H1 (cell line): ENCODE measurements at regions not wholly inside any gene's neighbourhood (a gene's known extent, or its start where the extent isn't known, plus 50 kb on each side); places are given as distances from the start of the nearest gene placed in this dataset.

ENCODE experiments used
- CTCF ChIA-PET: fragments of 300-600 bp; sonication (Branson Sonifier 250); formaldehyde crosslinking; loops from one replicate; lab custom pipeline; 2021; ENCODE audit not compliant: partially characterized antibody; lab: Charles Lee
- POLR2A ChIA-PET: fragments of 300-600 bp; sonication (Branson Sonifier 250); formaldehyde crosslinking; loops from one replicate; lab custom pipeline; 2021; ENCODE audit warnings: inconsistent platforms; ENCODE audit not compliant: partially characterized antibody; lab: Charles Lee
- DNase-seq, 2 experiments: peaks; one replicate each; pipeline versions ENCODE4 v3.0.0 to v3.0.0-alpha.2; 2010 to 2022; ENCODE audit warnings: low spot score in 2 of 2, low read depth in 1 of 2, mixed read lengths in 1 of 2
- FAIRE-seq: peaks from 2 replicates; lab custom pipeline; 2011; peaks lifted over from hg19 to GRCh38; lab: Jason Lieb, UNC
- H2AFZ ChIP-seq: 2 replicates; pipeline ENCODE4 v1.8.1; 2012; ENCODE audit warnings: low read length, inconsistent platforms
- H2AK5ac ChIP-seq: 2 replicates; pipeline ENCODE4 v1.6.1; 2013; ENCODE audit warnings: low read depth, low read length
- H2BK120ac ChIP-seq: replicated peaks from 2 replicates; pipeline ENCODE3; 2013; ENCODE audit warnings: low read depth, low read length, inconsistent platforms
- H2BK12ac ChIP-seq: 2 replicates; pipeline ENCODE4 v1.6.1; 2013; ENCODE audit warnings: low read depth, low read length
- H2BK15ac ChIP-seq: 2 replicates; pipeline ENCODE4 v1.6.1; 2013; ENCODE audit warnings: low read length
- H2BK20ac ChIP-seq: 2 replicates; pipeline ENCODE4 v1.6.1; 2013; ENCODE audit warnings: low read length
- H2BK5ac ChIP-seq: 2 replicates; pipeline ENCODE4 v1.6.1; 2013; ENCODE audit warnings: low read depth, low read length
- H3K14ac ChIP-seq: 2 replicates; pipeline ENCODE4 v1.6.1; 2013; ENCODE audit warnings: inconsistent platforms; ENCODE audit not compliant: insufficient read length
- H3K18ac ChIP-seq: 2 replicates; pipeline ENCODE4 v1.6.1; 2013; ENCODE audit warnings: low read length; ENCODE audit errors: extremely low read depth
- H3K23ac ChIP-seq: 2 replicates; pipeline ENCODE4 v1.6.1; 2013; ENCODE audit warnings: inconsistent platforms; ENCODE audit not compliant: insufficient read length
- H3K23me2 ChIP-seq: 2 replicates; pipeline ENCODE4 v1.6.1; 2013; ENCODE audit warnings: low read depth, low read length
- H3K27ac ChIP-seq: 2 replicates; pipeline ENCODE4 v1.6.1; 2011; ENCODE audit warnings: low read depth, low read length, inconsistent platforms
- H3K27me3 ChIP-seq, 4 experiments: replicated peaks in 1 of 4; 1 replicate in 1 of 4; 2 replicates in 3 of 4; pipeline versions ENCODE4 v1.6.1 to v1.8.1; 2011 to 2013; ENCODE audit warnings: low read length in 3 of 4, mild to moderate bottlenecking in 3 of 4, inconsistent platforms in 2 of 4, mixed read lengths in 2 of 4, moderate library complexity in 1 of 4; ENCODE audit not compliant: control insufficient read depth in 3 of 4, insufficient read depth in 3 of 4; ENCODE audit errors: extremely low read depth in 1 of 4
- H3K36me3 ChIP-seq, 4 experiments: 2 replicates each; pipeline versions ENCODE4 v1.6.1 to v1.8.1; 2011 to 2013; ENCODE audit warnings: mild to moderate bottlenecking in 4 of 4, low read length in 3 of 4, moderate library complexity in 2 of 4, control low read depth in 1 of 4, inconsistent platforms in 1 of 4; ENCODE audit not compliant: insufficient read depth in 4 of 4, control insufficient read depth in 2 of 4
- H3K4ac ChIP-seq: replicated peaks from 2 replicates; pipeline ENCODE3; 2013; ENCODE audit warnings: low read length, low read depth, mixed read lengths, inconsistent platforms; ENCODE audit not compliant: insufficient read length
- H3K4me1 ChIP-seq, 4 experiments: replicated peaks in 1 of 4; 1 replicate in 1 of 4; 2 replicates in 3 of 4; pipeline versions ENCODE4 v1.6.1 to v1.8.1; 2011 to 2013; ENCODE audit warnings: low read length in 3 of 4, inconsistent platforms in 2 of 4, mixed read lengths in 1 of 4; ENCODE audit not compliant: insufficient read depth in 4 of 4, control insufficient read depth in 3 of 4
- H3K4me2 ChIP-seq, 2 experiments: 2 replicates each; pipeline versions ENCODE4 v1.6.1 to v1.8.1; 2011 to 2013; ENCODE audit warnings: low read depth in 2 of 2, low read length in 2 of 2, control low read depth in 1 of 2, inconsistent platforms in 1 of 2, mild to moderate bottlenecking in 1 of 2; ENCODE audit not compliant: insufficient read depth in 1 of 2
- H3K4me3 ChIP-seq, 4 experiments: fragments of 200-600, 300-600 bp in 1 of 4; sonication (generic), shearing (Covaris generic), sonication (Bioruptor Twin) in 1 of 4; 2 replicates each; pipeline versions ENCODE4 v1.5.1 to v1.8.1; 2011 to 2016; ENCODE audit warnings: low read length in 4 of 4, low read depth in 3 of 4, control low read depth in 2 of 4, inconsistent platforms in 2 of 4, mild to moderate bottlenecking in 2 of 4, mixed read lengths in 1 of 4, moderate library complexity in 1 of 4; ENCODE audit not compliant: insufficient read depth in 2 of 4; ENCODE audit errors: extremely low read depth in 1 of 4
- H3K56ac ChIP-seq: replicated peaks from 2 replicates; pipeline ENCODE3; 2013; ENCODE audit warnings: low read depth, mild to moderate bottlenecking, mixed read lengths, low read length, inconsistent platforms; ENCODE audit not compliant: insufficient read length
- H3K79me1 ChIP-seq: 2 replicates; pipeline ENCODE4 v1.6.1; 2013; ENCODE audit warnings: low read depth, low read length, control low read depth
- H3K79me2 ChIP-seq, 2 experiments: 2 replicates each; pipeline versions ENCODE4 v1.6.1 to v1.8.1; 2012 to 2013; ENCODE audit warnings: low read length in 2 of 2, mild to moderate bottlenecking in 2 of 2, inconsistent platforms in 1 of 2; ENCODE audit not compliant: insufficient read depth in 2 of 2, control insufficient read depth in 1 of 2
- H3K9ac ChIP-seq, 4 experiments: replicated peaks in 1 of 4; 1 replicate in 1 of 4; 2 replicates in 3 of 4; pipeline versions ENCODE4 v1.6.1 to v1.8.1; 2011 to 2013; ENCODE audit warnings: low read depth in 3 of 4, low read length in 3 of 4, control low read depth in 2 of 4, mild to moderate bottlenecking in 2 of 4, moderate library complexity in 2 of 4, inconsistent platforms in 1 of 4; ENCODE audit errors: extremely low read depth in 1 of 4
- H3K9me3 ChIP-seq, 2 experiments: 2 replicates each; pipeline versions ENCODE4 v1.6.1 to v1.8.1; 2012 to 2013; ENCODE audit warnings: mild to moderate bottlenecking in 2 of 2, moderate library complexity in 2 of 2, control low read depth in 1 of 2, inconsistent platforms in 1 of 2, low read depth in 1 of 2, low read length in 1 of 2, mixed read lengths in 1 of 2; ENCODE audit not compliant: insufficient read depth in 2 of 2
- H4K20me1 ChIP-seq, 2 experiments: replicated peaks in 1 of 2; 2 replicates each; pipeline versions ENCODE3 to v1.8.1; 2011 to 2013; ENCODE audit warnings: inconsistent platforms in 2 of 2, low read length in 2 of 2, mild to moderate bottlenecking in 1 of 2; ENCODE audit not compliant: insufficient read depth in 2 of 2, control insufficient read depth in 1 of 2
- H4K5ac ChIP-seq: 2 replicates; pipeline ENCODE4 v1.6.1; 2013; ENCODE audit warnings: low read length, low read depth, mixed read lengths, inconsistent platforms; ENCODE audit not compliant: insufficient read length
- H4K8ac ChIP-seq: 2 replicates; pipeline ENCODE4 v1.8.0; 2013; ENCODE audit warnings: mild to moderate bottlenecking, moderate library complexity, low read length, inconsistent platforms; ENCODE audit not compliant: insufficient read depth; ENCODE audit errors: extremely low read depth
- H4K91ac ChIP-seq: replicated peaks from 2 replicates; pipeline ENCODE3; 2013; ENCODE audit warnings: low read length, mixed read lengths, inconsistent platforms; ENCODE audit not compliant: insufficient read length
- CHD1 ChIP-seq: IDR thresholded peaks from 2 replicates; pipeline ENCODE4 v1.6.1; 2012; ENCODE audit warnings: low read depth, low read length, improper control_type of control experiment
- CHD2 ChIP-seq: IDR thresholded peaks from 2 replicates; pipeline ENCODE4 v1.6.1; 2012; ENCODE audit warnings: low read length, improper control_type of control experiment
- FOSL1 ChIP-seq: IDR thresholded peaks from 2 replicates; pipeline ENCODE4 v1.6.1; 2011; ENCODE audit warnings: mild to moderate bottlenecking, low read depth, low read length, moderate library complexity; ENCODE audit not compliant: insufficient read depth
- JUND ChIP-seq: IDR thresholded peaks from 2 replicates; pipeline ENCODE4 v1.6.1; 2011; ENCODE audit warnings: mild to moderate bottlenecking, improper control_type of control experiment, low read length
- NANOG ChIP-seq: IDR thresholded peaks from 2 replicates; pipeline ENCODE4 v1.6.1; 2011; ENCODE audit warnings: low read length, low read depth, mild to moderate bottlenecking, inconsistent platforms; ENCODE audit not compliant: insufficient read depth, poor library complexity, severe bottlenecking
- POU5F1 ChIP-seq: IDR thresholded peaks from 2 replicates; pipeline ENCODE4 v1.6.1; 2011; ENCODE audit warnings: low read depth, mild to moderate bottlenecking, low read length, moderate library complexity
- RFX5 ChIP-seq: IDR thresholded peaks from 2 replicates; pipeline ENCODE4 v1.6.1; 2011; ENCODE audit warnings: low read depth, low read length, improper control_type of control experiment, borderline replicate concordance
- RNF2 ChIP-seq: fragments of 200-900, 300-1000 bp; sonication (generic); IDR thresholded peaks from 2 replicates; pipeline ENCODE4 v1.7.1; 2016; ENCODE audit warnings: borderline replicate concordance, low read depth, mild to moderate bottlenecking, antibody characterized with exemption, low read length; ENCODE audit not compliant: poor library complexity, severe bottlenecking; ENCODE audit errors: missing control alignments
- RXRA ChIP-seq: IDR thresholded peaks from 2 replicates; pipeline ENCODE4 v1.6.1; 2011; ENCODE audit warnings: low read depth, mild to moderate bottlenecking, low read length, moderate library complexity; ENCODE audit not compliant: insufficient read depth
- SIRT6 ChIP-seq: IDR thresholded peaks from one replicate; pipeline ENCODE4 v1.7.1; 2012; ENCODE audit warnings: low read length, inconsistent platforms
- SIX5 ChIP-seq: IDR thresholded peaks from 2 replicates; pipeline ENCODE4 v1.6.1; 2011; ENCODE audit warnings: mild to moderate bottlenecking, low read depth, low read length
- TAF7 ChIP-seq: optimal IDR thresholded peaks from 2 replicates; pipeline ENCODE3; 2011; ENCODE audit warnings: low read depth, mild to moderate bottlenecking, inconsistent platforms, low read length, moderate library complexity, borderline replicate concordance
- WGBS, 2 experiments: shearing (Covaris generic) in 1 of 2; methylation state at CpG; one replicate each; pipeline versions ENCODE4 v1.1.6 to v1.1.7; 2013 to 2015; ENCODE audit warnings: low lambda C conversion rate in 2 of 2, mixed read lengths in 2 of 2, inconsistent platforms in 1 of 2, low coverage in 1 of 2, missing lambda C conversion rate in 1 of 2; ENCODE audit not compliant: insufficient replicate concordance in 2 of 2, insufficient coverage in 1 of 2, insufficient read length in 1 of 2; ENCODE audit errors: extremely low coverage in 1 of 2, missing lambda C conversion rate in 1 of 2; 5-methylcytosine and 5-hydroxymethylcytosine counted together
- TF ChIP-seq, protein P1 (sequence below): IDR thresholded peaks from 2 replicates; pipeline ENCODE4 v1.6.1; 2011; ENCODE audit warnings: low read depth, mild to moderate bottlenecking, low read length; ENCODE audit not compliant: insufficient read depth

- Histone ChIP-seq H3K23me2 (0 out of 2 replicates have a peak, but pooled peaks cover 3% of the 10 kb centered on the region), H3K23ac (no peak overlapping the region), H2BK5ac (no peak overlapping the region), H3K4me2 (no peak overlapping the region), H4K8ac (no peak overlapping the region), H2BK20ac (no peak overlapping the region), H3K4me1 (peaks cover 4 to 16% (median 11%) of the 10 kb centered on the region in 4 experiments), H3K4ac (no peak overlapping the region), H3K4me3 (no peak overlapping the region), H2BK120ac (no peak overlapping the region), H2AFZ (no peak overlapping the region), H4K91ac (no peak overlapping the region), H2AK5ac (no peak overlapping the region), H3K36me3 (no peaks in the 10 kb centered on the region; a peak in 1 of 8 replicates), H3K56ac (no peak overlapping the region), H3K79me2 (no peaks in the 10 kb centered on the region), H4K5ac (no peak overlapping the region), H3K27me3 (no peaks in the 10 kb centered on the region), H3K9ac (no peak overlapping the region), H3K79me1 (no peaks in the 10 kb centered on the region), H3K18ac (no peak overlapping the region), H4K20me1 (no peaks in the 10 kb centered on the region), H2BK15ac (no peak overlapping the region), H2BK12ac (no peak overlapping the region), H3K14ac (no peak overlapping the region), H3K9me3 (no peaks in the 10 kb centered on the region), H3K27ac (no peak overlapping the region)
- FAIRE-seq (no peak), DNase-seq (no peak)
- ChIA-PET POLR2A (no interaction called here), CTCF (interaction anchor here (0.6 to 0.7 kb wide), 3 partner anchors 111 to 1169 kb away, joined by 3 read pairs; no protein-coding TSS in a partner anchor)
- 96% methylated on average over 16 of the region's 25 CpGs; no CpG with 5 or more reads in 1 of the 2 experiments for WGBS, 2 experiments
- no peak for TF ChIP-seq SIX5
- TF ChIP-seq, protein P1, sequence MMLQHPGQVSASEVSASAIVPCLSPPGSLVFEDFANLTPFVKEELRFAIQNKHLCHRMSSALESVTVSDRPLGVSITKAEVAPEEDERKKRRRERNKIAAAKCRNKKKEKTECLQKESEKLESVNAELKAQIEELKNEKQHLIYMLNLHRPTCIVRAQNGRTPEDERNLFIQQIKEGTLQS = no peak
- no peak for TF ChIP-seq RFX5
- no peak for TF ChIP-seq CHD1
- TF ChIP-seq NANOG = no peak
- TF ChIP-seq RNF2 = no peak
- no peak for TF ChIP-seq JUND
- no peak for TF ChIP-seq TAF7
- no peak for TF ChIP-seq RXRA
- no peak for TF ChIP-seq CHD2
- TF ChIP-seq SIRT6 = no peak
- TF ChIP-seq POU5F1 = no peak
- no peak for TF ChIP-seq FOSL1
These were observed 367.9 kb downstream of the PREX1 start for GRCh38 chr20:48459722-48460395.
